GM10248 (cell line): ENCODE measurements at regions not wholly inside any gene's neighbourhood (a gene's known extent, or its start where the extent isn't known, plus 50 kb on each side); places are given as distances from the start of the nearest gene placed in this dataset.

Experiments
- CTCF ChIA-PET: fragments of 300-600 bp; sonication (Branson Sonifier 250); formaldehyde crosslinking; extraction: SDS; loops from one replicate; lab custom pipeline; 2021; ENCODE audit warnings: antibody characterized with exemption; lab: Yijun Ruan, JAX
- POLR2A ChIA-PET: fragments of 350-650 bp; sonication (Branson Sonifier 250); formaldehyde crosslinking; extraction: SDS; loops from one replicate; lab custom pipeline; 2020; ENCODE audit warnings: antibody characterized with exemption; lab: Yijun Ruan, JAX
- DNase-seq: peaks from one replicate; pipeline ENCODE4 v3.0.0; 2012; ENCODE audit errors: extremely low spot score
- CTCF ChIP-seq: IDR thresholded peaks from 2 replicates; pipeline ENCODE4 v1.5.1; 2012; ENCODE audit warnings: mild to moderate bottlenecking, low read depth; ENCODE audit errors: extremely low read depth, missing control alignments, control extremely low read depth

GRCh38 chr3:170735821-170736220 is 134.2 kb downstream of the RPL22L1 start:
- DNase-seq: no peak
- TF ChIP-seq CTCF: no peak
- ChIA-PET CTCF (no interaction called here), POLR2A (no interaction called here)

- ChIA-PET POLR2A (no interaction called here), CTCF (interaction anchor here (1.2 kb wide), 2 partner anchors 16 to 21 kb away, joined by 3 read pairs; no protein-coding TSS in a partner anchor)
- no peak for TF ChIP-seq CTCF
- no peak for DNase-seq
Measured at GRCh38 chr3:170734735-170735065, 135.3 kb downstream of the RPL22L1 start.

GRCh38 chr3:170734043-170734734 is 135.8 kb downstream of the RPL22L1 start:
- CTCF ChIA-PET: interaction anchor here (1.2 kb wide), 2 partner anchors 17 to 21 kb away, joined by 3 read pairs; no protein-coding TSS in a partner anchor
- no peak for TF ChIP-seq CTCF
- no peak for DNase-seq
- POLR2A ChIA-PET: no interaction called here

- ChIA-PET POLR2A (no interaction called here), CTCF (no interaction called here)
- no peak for TF ChIP-seq CTCF
- DNase-seq: no peak
Measured at GRCh38 chr3:170732660-170733245, 137.2 kb downstream of the RPL22L1 start.

GRCh38 chr3:170731281-170731680 is 138.7 kb downstream of the RPL22L1 start:
- DNase-seq: no peak
- CTCF ChIA-PET: interaction anchor here (0.9 to 2.0 kb wide), 4 partner anchors 9 to 317 kb away, joined by 3 to 6 read pairs (median 4); no protein-coding TSS in a partner anchor
- POLR2A ChIA-PET: interaction anchor here (0.6 kb wide), 2 partner anchors 72 to 1242 kb away, joined by 3 to 5 read pairs; no protein-coding TSS in a partner anchor
- no peak for TF ChIP-seq CTCF

GRCh38 chr3:170730071-170730812 is 139.8 kb downstream of the RPL22L1 start:
- ChIA-PET CTCF (interaction anchor here (0.9 to 2.0 kb wide), 4 partner anchors 10 to 316 kb away, joined by 3 to 6 read pairs (median 4); no protein-coding TSS in a partner anchor), POLR2A (interaction anchor here (0.6 kb wide), 1 partner anchor 298 kb away, joined by 6 read pairs; no protein-coding TSS in a partner anchor)

More at GRCh38 chr3:170730071-170730812, 139.8 kb downstream of the RPL22L1 start:
- TF ChIP-seq CTCF: no peak
- no peak for DNase-seq
